Epidermal melanocyte (primary cell): ENCODE measurements at regions not wholly inside any gene's neighbourhood (a gene's known extent, or its start where the extent isn't known, plus 50 kb on each side); places are given as distances from the start of the nearest gene placed in this dataset.
"Not testable (repeated sequence)": the region's sequence is repeated elsewhere in the genome, so short reads cannot be mapped to it uniquely, and the experiment has no call there.

ENCODE experiments used
- DNase-seq: peaks from one replicate; pipeline ENCODE4 v3.0.0; 2011; ENCODE audit warnings: low spot score; ENCODE audit not compliant: insufficient read length

DNA sequence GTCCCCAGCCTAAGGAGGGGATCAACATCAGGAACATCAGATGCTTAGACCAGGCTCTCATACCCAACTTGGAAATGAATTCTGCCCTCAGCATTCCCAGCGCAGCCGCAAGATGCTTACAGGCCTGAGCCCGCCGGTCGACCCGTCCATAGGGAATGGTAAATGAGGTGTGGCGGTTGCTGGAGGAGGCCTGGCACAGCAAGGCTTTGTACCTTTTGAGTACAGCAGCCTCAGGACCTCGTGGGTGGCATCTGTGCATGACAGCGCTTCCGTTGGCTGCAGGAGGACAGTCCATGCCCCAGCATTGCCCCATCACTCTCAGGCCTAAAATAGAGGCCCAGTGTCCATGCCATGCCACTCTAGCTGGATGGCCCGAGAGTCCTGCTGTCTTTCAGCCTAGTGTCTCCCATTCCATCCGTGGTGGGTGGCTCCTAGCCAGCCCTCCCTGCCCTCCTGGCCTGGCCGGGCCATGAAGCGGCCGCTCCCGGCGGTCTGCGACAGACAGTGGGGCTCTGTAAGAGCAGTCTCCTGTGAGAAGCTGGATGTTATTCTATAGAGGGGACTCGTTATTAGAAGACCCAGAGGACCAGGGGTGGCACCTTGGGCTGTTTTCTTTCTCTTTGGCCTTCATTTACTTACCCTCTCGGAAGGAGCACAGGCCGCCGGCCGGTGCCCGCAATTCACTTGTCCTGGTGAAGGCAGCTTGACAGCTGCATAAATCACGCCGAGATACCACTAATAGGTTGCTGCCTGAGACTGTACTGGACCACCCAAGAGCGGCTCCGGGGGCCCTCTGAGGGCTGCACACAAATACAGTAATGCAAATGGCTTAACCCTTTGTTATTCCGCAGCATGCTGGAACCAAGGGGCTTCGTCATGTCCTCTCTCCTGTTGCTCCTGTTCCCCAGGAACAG lies 223.5 kb upstream of the TUT7 start:
- no peak for DNase-seq

DNA sequence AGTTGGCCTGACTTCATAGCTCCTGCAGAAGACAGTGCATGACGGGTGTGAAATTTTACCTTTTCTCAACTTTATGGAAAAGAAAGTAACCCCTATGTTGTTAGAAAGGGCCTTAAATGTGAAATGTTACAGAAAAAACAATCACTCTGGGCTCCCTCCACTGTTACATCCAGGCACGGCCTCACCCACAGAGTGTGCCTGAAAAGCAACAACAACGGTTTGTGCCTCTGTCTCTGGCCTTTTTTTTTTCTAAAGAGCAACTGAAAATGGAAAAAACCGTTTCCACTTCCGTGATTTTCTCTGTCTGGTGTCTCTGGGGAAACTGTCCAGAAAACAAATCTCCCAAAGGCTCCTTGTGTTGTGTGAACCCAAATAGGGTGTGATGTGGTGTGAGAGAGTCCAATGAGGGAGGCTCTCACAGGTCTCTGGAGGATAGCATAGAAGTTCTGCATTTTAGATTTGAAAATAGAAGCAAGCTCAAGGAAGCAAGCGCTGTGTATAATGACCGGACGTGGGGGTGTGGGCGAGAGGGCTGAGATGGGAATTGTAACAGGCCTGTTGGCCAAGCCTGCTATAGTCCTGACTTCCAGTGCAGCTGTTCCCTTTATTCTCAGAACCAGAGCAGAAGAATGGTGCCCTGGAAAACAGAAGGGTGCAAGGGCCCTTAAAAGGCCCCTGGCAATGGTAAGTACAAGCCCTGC lies 221.8 kb upstream of the TUT7 start:
- no peak for DNase-seq

DNA sequence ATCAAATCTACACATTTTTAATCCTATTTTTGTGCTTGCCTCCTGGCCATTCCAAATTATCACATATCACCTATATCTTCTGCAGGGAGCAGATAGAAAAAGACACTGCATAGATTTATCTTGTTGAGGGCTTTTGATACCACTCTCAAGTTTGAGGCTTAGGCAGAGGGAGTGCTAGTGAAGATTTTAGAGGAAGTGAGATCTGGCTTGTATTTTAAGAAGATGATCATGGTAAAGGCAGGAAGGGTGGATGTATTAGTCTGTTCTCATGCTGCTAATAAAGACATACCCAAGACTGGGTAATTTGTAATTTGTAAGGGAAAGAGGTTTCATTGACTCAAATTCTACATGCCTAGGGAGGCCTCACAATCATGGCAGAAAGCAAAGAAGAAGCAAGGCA lies 220.9 kb upstream of the TUT7 start:
- DNase-seq = no peak

DNA sequence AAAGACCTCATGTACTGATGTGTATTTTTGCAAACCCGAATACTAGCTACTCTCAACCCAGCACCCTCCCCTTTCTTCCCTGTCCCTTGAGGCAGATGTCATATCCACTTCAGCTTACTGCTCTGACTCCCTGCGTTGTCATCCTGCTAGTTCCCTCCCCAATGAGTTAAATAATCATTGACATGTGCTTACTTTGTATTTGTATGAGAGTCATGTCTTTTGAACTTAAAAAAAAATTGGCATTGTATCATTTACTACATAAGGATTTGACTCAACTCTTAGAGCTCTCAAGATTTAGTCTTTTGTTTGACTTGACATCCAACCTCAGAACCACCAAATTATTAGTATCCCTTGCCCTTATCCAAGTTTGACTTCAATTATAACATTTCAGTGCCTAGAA lies 219.7 kb upstream of the TUT7 start:
- no peak for DNase-seq

DNA sequence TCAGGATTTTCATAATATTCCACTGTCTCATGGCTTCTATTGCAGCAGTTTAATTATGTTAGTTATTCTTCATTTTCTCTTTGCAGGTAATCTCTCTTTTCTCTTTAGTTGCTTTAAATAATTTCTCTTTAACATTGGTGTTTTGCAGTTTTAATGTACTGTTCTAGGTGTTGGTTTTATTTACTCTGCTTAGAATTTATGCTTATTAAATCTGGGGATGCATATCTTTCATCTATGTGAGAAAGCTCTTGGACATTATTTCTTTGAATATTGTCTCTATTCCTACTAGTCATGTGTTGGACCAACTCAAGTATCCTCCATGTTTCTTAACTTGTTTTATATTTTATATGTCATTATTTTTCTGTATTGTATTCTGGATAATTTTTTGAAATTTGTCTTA lies 218.7 kb upstream of the TUT7 start:
- DNase-seq = no peak

DNA sequence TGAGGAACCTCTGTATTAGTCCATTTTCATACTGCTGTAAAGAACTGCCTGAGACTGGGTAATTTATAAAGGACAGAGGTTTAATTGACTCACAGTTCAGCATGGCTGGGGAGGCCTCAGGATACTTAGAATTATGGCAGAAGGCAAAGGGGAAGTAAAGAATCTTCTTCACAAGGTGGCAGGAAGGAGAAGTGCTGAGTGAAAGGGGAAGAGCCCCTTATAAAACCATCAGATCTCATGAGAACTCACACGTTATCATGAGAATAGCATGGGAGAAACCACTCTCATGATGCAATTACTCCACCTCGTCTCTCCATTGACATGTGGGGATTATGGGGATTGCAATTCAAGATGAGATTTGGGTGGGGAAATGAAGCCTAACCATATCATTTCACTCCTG lies 211.4 kb upstream of the TUT7 start:
- DNase-seq = not testable (repeated sequence)

DNA sequence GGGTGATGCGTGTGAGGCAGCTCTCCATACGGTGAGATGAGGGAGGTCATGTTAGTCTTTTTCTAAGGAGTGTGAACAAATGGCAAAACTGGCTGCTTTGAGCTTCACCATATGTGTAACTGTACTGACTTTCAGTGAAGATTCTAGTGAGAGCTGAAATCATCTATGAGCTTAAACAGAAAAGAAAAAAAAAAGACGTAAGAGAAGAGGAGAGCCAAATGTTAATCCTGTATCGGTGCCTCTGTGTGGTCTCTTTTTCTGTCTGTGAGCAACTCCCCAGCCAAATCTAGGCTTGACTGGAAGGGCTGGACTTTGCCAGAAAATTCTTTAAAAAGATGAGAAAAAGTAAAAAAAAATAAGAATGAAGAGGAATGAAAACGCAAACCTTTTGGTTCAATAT lies 209.7 kb upstream of the TUT7 start:
- DNase-seq = no peak

DNA sequence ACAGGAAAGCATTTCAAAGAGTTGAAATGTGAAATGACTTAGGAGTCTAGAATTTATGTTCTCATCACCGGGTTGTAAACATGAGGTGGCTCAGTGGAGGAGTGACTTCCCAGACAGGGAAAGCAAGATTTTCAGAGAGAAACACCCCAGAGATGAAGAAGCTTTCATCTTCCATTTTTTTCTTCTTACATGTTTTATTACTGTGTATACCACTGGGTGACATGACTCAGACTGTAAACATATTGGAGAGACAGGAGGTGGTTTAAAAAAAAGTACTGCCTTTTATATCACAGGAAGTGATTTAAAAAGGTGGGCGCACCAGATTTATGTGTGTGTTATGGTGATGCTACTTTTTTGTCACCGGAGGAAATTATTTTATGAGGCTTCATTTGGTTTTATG lies 209.1 kb upstream of the TUT7 start:
- DNase-seq = no peak

DNA sequence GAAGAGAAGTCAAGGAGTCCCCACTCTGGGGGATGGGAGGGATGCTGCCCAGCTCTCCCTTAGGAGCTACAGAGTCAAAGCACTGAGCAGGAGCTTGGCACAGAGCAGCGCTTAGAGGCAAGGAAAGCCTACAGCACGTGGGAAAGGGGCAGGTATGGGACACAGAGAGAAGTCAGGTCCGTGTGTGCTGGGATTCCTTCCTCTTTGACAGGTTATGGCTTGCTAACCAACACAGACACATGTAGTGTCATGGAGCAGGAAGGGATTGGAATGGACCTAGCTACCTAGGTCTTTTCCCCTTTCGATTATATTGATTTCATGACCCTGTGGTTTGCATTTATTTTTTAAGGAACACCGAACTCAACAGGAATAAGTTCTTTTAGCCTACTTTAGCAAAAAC lies 208.5 kb upstream of the TUT7 start:
- no peak for DNase-seq

DNA sequence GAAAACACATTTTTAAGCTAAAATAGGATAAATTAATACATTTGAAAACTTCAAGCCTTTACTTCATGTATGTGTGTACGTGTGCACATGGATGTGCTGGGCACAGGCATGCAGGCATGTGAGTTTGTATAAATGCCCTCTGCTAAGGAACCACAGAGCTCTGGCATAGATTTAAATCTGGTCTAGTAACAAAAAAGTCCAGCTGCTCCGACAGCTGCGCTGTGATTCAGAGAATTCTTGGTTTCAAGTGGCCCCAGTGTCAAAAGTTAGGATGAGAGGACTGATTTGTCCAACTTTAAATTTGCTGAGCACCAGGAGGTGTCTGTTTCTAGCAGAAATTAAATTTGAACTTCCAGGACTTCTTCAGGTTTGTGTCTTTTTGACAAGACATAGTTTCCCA lies 203.7 kb upstream of the TUT7 start:
- DNase-seq = no peak

DNA sequence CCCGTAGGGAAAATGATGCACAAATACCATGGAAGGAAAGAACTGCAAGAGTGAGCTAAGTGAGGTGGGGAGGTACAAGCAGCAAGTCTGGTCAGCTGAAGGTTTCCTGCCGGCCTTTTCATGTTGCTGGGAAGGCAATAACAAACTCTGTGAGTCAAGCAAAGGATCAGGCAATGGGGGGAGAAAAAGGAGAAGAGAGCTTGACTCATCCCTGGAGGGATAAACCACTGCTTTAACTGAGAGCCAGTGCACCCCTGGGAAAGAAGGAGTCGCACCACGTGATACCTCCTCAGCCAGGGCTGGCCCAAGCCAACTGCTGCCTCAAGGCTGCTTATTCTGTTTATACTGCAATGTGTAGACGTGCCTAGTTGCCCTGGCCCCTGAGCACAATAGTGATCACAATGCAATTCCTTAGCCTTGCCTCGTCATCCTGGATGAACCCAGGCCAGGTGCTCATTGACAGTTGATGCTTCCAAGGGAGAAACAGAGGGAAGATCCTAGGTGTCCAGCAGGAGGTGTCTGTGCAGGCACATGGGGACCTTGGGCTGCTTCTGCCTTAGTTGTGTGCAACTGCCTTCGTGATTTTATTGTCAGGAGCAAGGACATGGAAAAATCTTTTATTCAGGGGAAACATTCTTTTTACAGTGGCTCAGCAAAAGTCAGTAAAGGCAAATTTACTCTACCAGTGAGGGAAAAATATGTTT lies 203.0 kb upstream of the TUT7 start:
- no peak for DNase-seq

DNA sequence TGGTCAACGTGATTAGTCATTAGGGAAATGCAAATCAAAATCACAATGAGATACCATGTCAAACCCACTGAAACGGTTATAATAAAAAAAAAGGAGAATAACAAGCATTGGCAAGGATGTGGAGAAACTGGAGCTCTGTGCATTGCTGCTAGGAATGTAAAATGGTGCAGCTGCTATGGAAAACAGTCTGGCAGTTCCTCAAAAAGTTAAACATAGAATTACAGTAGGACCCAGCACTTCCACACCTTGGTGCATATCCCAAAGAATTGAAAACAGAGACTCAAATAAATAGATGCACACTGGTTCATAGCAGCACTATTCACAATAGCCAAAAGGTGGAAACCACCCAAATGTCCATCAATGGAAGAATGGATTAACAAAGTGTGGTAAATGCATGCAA lies 201.5 kb upstream of the TUT7 start:
- DNase-seq = no peak

DNA sequence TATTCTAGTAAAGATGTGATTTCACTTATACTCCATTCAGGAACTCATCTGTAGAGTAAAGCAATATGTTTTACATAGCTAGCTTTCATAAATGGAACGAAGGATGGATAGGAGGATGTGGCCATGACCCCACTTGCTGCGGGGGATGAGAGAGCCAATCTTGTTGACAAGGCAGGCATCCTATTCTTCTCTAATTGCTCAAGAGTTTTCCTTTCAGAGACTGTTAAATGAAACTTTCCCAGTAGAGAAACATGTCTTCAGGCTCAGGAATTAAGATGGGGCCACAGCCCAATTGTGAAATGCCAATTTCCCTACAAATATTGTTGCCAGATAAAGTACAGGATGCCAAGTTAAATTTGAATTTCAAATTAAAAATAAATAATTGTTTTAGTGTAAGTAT lies 196.2 kb upstream of the TUT7 start:
- no peak for DNase-seq

DNA sequence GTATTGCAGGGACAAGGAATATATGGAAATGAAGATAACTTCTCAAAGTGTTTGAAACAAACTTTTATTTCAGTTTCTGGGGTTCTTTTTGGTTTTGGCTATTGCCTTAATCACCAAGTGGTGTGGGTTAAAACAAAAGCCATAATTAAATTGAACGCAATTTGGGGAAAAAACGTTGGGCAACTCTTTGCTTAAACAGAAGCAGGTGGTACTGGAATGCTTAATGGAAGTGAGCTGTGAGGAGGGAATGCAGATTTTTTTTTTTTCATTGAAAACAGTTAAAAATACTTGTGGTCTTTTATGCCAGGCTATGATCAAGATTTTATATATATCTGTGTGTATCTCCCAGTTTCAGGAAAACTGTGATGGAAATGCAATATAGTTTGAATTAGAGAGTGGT lies 195.7 kb upstream of the TUT7 start:
- DNase-seq = no peak

DNA sequence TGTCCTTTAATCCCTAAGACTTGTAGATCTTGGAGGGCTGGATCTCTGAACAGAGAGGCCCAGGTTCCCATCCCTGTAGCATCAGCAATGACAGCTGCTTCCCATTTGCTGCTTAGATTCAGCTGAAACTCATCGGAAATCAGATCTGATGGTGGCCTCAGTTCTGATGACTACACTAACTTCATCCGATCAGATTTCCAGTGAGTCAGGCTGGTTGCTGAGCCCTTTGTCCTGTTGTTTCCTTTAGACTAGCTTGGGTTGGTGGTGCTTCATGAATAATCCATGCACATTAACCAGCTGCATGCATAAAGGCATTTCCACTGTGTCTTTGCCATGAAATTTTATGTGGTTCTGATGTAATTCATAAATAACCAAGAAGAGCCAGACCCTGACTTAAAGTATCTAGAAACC lies 195.2 kb upstream of the TUT7 start:
- DNase-seq = no peak

DNA sequence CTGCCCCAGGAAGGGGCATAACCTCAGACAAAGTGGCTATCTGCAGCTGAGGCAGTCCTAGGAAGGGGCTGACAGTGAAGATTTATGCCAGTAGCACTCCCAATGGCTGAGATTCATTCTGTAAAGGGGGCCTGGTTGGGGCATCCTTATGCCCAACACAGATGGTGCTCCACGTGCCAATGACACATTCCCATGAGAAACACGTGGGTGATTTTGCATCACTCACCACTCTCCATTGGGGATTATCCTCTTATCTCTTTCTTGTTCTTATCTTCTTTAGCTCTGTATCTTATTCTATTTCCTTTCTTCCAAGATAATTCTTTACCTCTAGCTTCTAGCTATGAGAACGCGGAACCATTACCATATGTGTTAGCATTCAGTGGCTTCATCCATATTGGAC lies 194.0 kb upstream of the TUT7 start:
- no peak for DNase-seq

DNA sequence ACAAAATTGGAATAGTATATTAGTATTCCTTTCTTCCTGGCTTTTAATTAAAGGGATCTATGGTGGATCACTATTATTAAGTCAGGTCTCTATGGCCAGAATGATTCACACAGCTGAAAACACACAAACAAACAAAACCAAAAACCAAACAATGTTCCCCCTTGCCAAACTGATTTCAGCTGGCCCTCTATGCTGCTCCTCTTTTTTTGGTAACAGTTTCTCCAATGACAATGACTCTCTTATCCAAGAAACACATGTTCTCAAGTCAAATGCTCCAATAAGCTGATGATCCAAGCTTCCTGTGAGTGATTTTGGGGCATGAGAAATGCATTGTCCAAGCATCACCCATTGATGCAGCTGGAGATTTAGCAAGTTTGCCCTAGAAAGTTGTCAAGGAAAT lies 193.4 kb upstream of the TUT7 start:
- DNase-seq = no peak

DNA sequence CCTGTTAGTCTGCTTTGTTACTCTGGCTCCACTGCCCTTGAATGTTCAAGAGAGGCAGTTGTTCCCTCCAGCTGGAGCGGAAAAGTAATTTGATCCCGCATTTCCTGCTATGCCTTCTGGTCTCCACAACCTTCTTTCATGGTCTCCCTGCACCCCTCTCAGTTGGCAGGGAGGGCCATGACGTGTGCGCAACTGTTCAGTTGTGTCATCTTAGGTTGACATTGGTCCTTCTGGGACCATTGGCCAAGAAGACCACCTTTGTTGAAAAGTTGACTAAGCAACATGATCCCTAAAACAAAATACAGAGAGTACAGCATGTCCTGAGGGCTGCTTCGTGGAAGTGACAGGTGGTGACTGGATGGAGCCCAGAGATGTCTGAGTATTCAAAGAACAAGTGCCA lies 192.5 kb upstream of the TUT7 start:
- DNase-seq = no peak

DNA sequence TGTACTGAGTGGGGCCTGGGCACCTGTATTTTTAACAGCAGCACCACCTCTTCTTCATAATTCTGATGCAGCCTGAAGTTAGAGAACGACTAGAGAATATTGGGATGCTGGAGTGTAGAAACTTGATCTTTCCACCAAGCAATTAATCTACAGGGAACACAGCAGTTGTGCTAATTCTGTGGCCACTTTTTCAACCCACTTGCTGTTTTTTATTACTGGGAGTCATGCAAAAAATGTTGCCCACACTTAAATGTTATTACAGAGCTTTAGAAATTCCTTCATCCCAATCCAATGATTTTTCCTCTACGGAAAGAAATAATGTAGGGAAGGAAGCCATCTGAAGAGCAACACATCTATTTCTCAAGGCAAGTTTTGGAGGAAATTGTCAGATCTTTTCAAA lies 190.9 kb upstream of the TUT7 start:
- no peak for DNase-seq

DNA sequence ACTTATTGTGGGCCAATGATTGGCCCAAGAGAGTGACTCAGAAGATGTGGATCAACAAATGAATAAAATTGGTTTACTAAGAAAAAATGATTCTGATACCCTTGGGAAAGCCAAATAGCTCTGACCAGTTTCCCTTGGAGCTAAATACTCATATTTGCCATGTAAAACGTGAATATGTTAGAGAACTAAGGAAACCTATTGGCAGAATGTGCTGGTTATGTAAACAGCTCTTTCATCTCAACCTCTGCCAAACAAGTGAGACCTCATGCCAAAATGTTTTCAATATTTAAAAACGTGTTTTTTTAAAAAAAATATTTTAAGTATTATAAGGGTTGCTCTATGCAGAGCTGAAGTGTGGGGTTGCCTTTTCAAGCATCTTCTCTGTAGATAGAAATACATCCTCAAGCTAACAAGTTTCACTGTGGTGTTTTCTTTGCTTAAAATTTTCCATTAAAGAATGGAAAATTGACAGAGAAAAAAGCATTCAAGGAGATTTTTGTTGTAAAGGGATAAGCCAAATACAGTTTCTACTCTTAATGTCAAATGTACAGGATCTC lies 186.9 kb upstream of the TUT7 start:
- no peak for DNase-seq

DNA sequence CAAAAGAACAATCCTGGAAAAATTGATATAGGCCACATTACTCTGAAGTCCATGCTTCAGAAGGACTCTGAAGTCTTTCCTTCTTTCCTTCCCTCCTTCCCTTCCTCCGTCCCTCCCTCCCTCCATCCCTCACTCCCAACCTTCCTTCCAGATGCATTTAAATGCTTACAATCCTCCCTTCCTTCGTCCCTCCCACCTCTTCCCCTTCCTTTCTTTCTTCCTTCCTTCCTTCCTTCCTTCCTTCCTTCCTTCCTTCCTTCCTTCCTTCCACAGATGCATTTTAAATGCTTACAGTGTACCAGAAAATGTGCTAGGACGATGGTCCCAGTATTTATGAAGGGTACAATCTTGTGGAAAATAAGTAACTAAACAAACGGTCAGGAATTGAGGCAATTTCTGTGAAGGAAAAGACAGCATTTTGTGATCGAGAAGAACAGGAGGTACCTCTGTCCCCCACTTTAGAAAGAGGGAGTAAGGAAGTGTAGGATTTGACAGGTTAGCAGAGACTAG lies 181.3 kb upstream of the TUT7 start:
- no peak for DNase-seq
